HL-60 (cell line): ENCODE measurements at regions not wholly inside any gene's neighbourhood (a gene's known extent, or its start where the extent isn't known, plus 50 kb on each side); places are given as distances from the start of the nearest gene placed in this dataset.
"Not testable (repeated sequence)": the region's sequence is repeated elsewhere in the genome, so short reads cannot be mapped to it uniquely, and the experiment has no call there.

Experiments
- POLR2AphosphoS5 ChIP-seq: IDR thresholded peaks from 2 replicates; pipeline ENCODE4 v1.6.1; 2012; ENCODE audit warnings: low read depth
- TF ChIP-seq, protein P1 (sequence below): IDR thresholded peaks from 2 replicates; pipeline ENCODE4 v1.6.1; 2012; ENCODE audit warnings: low read depth; ENCODE audit not compliant: insufficient replicate concordance
- TF ChIP-seq, protein P2 (sequence below): IDR thresholded peaks from one replicate; pipeline ENCODE4 v1.5.1; 2011; ENCODE audit warnings: low read length, control low read depth, inconsistent platforms; ENCODE audit not compliant: insufficient read depth

DNA sequence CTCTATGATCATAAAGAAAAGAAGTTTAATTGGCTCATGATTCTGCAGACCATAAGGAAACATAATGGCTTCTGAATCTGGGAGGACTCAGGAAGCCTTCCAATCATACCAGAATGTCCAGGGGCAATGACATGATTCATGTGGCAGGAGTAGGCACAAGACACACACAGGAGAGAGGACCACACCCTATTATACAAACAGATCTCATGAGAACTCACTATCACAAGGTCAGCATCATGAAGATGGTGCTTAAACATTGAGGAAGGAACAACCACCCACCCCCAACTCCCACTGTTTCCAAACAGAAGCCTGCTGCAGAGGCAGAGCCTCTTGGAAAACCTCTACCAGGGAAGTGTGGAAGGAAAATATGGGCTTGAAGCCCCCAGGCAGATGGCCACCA, 267.4 kb downstream of the POTED start:
- TF ChIP-seq, protein P1, sequence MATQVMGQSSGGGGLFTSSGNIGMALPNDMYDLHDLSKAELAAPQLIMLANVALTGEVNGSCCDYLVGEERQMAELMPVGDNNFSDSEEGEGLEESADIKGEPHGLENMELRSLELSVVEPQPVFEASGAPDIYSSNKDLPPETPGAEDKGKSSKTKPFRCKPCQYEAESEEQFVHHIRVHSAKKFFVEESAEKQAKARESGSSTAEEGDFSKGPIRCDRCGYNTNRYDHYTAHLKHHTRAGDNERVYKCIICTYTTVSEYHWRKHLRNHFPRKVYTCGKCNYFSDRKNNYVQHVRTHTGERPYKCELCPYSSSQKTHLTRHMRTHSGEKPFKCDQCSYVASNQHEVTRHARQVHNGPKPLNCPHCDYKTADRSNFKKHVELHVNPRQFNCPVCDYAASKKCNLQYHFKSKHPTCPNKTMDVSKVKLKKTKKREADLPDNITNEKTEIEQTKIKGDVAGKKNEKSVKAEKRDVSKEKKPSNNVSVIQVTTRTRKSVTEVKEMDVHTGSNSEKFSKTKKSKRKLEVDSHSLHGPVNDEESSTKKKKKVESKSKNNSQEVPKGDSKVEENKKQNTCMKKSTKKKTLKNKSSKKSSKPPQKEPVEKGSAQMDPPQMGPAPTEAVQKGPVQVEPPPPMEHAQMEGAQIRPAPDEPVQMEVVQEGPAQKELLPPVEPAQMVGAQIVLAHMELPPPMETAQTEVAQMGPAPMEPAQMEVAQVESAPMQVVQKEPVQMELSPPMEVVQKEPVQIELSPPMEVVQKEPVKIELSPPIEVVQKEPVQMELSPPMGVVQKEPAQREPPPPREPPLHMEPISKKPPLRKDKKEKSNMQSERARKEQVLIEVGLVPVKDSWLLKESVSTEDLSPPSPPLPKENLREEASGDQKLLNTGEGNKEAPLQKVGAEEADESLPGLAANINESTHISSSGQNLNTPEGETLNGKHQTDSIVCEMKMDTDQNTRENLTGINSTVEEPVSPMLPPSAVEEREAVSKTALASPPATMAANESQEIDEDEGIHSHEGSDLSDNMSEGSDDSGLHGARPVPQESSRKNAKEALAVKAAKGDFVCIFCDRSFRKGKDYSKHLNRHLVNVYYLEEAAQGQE: not testable (repeated sequence)
- TF ChIP-seq, protein P2, sequence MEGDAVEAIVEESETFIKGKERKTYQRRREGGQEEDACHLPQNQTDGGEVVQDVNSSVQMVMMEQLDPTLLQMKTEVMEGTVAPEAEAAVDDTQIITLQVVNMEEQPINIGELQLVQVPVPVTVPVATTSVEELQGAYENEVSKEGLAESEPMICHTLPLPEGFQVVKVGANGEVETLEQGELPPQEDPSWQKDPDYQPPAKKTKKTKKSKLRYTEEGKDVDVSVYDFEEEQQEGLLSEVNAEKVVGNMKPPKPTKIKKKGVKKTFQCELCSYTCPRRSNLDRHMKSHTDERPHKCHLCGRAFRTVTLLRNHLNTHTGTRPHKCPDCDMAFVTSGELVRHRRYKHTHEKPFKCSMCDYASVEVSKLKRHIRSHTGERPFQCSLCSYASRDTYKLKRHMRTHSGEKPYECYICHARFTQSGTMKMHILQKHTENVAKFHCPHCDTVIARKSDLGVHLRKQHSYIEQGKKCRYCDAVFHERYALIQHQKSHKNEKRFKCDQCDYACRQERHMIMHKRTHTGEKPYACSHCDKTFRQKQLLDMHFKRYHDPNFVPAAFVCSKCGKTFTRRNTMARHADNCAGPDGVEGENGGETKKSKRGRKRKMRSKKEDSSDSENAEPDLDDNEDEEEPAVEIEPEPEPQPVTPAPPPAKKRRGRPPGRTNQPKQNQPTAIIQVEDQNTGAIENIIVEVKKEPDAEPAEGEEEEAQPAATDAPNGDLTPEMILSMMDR: not testable (repeated sequence)
- TF ChIP-seq POLR2AphosphoS5: not testable (repeated sequence)
